ENCODE measurements at regions not wholly inside any gene's neighbourhood (a gene's known extent, or its start where the extent isn't known, plus 50 kb on each side); places are given as distances from the start of the nearest gene placed in this dataset.

DNA sequence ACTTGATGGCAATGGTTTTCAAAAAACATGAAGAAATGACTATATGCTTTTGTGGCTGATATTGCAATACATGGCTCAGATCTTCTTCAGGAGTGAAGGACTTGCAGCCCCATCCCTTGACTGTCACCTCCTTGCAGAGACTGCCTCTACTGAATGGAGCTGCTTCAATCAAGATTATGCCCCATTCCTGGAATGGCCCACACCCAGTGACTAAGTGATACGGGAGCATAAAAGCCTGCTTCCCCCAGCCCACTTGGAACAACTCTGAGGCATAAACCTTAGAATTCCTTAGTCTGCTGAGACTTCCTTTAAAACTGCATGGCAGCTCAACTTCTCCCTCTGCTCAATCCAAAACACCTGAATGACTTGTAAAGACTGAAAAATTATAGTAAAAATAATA is 957.1 kb downstream of the SORCS3 start:
- intact Hi-C loops (cut with micrococcal nuclease; ENCODE audit: unreplicated experiment): no loop called here
- Histone ChIP-seq H3K4me3 (ENCODE audit: low read depth, low read length) (no peak overlapping the region), H3K36me3 (ENCODE audit: control insufficient read depth, insufficient read depth, low read length) (no peaks in the 10 kb centered on the region), H3K4me1 (no peaks in the 10 kb centered on the region), H3K9me3 (no peaks in the 10 kb centered on the region), H3K27me3 (replicated peaks; ENCODE audit: control insufficient read depth, insufficient read depth, low read length) (no peaks in the 10 kb centered on the region)
- no peaks in the 10 kb centered on the region for H3K4me1 Mint-ChIP-seq (ENCODE audit: low read depth, unreplicated experiment)
- no peak overlapping the region for H3K27ac Mint-ChIP-seq (ENCODE audit: unreplicated experiment)
- no peak overlapping the region for H3K4me3 Mint-ChIP-seq (ENCODE audit: unreplicated experiment)
- no peak for DNase-seq
- no peaks in the 10 kb centered on the region for H3K36me3 Mint-ChIP-seq (ENCODE audit: insufficient read depth, unreplicated experiment)
- TF ChIP-seq, protein P1, sequence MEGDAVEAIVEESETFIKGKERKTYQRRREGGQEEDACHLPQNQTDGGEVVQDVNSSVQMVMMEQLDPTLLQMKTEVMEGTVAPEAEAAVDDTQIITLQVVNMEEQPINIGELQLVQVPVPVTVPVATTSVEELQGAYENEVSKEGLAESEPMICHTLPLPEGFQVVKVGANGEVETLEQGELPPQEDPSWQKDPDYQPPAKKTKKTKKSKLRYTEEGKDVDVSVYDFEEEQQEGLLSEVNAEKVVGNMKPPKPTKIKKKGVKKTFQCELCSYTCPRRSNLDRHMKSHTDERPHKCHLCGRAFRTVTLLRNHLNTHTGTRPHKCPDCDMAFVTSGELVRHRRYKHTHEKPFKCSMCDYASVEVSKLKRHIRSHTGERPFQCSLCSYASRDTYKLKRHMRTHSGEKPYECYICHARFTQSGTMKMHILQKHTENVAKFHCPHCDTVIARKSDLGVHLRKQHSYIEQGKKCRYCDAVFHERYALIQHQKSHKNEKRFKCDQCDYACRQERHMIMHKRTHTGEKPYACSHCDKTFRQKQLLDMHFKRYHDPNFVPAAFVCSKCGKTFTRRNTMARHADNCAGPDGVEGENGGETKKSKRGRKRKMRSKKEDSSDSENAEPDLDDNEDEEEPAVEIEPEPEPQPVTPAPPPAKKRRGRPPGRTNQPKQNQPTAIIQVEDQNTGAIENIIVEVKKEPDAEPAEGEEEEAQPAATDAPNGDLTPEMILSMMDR (IDR thresholded peaks at IDR 0.05; ENCODE audit: insufficient read depth in 1 of 2, low read depth in 1 of 2, low read length in 1 of 2, severe bottlenecking in 1 of 2, unreplicated experiment in 1 of 2): no peak
- H3K9me3 Mint-ChIP-seq (ENCODE audit: unreplicated experiment): peaks cover 9% of the 10 kb centered on the region
- ChIA-PET POLR2A (no interaction called here), CTCF (no interaction called here)
- no TSS peak for BruUV-seq (replicated peaks)
- peaks cover 3% of the 10 kb centered on the region for H3K27me3 Mint-ChIP-seq (ENCODE audit: insufficient read depth, unreplicated experiment)

DNA sequence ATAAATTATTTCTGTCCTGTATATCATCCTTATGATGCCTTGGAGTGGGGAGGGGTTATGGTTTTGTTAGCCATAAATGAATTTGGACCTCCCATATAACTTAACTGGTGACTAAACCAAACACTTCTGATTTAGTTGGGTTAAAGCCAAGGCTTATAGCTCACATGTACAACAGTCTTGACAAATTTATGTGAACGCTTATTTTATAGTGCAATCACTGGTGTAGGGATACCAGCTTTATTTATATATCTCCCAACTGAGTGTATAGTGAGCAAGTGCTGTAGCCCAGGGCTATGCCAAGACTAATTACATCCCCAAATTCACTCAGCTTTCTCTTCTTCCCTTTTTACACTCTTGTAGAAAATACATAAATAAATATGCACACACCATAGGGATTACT is 956.2 kb downstream of the SORCS3 start:
- H3K27me3 ChIP-seq (replicated peaks; ENCODE audit: control insufficient read depth, insufficient read depth, low read length): no peaks in the 10 kb centered on the region
- Mint-ChIP-seq H3K4me1 (ENCODE audit: low read depth, unreplicated experiment) (no peaks in the 10 kb centered on the region), H3K4me3 (ENCODE audit: unreplicated experiment) (no peak overlapping the region), H3K36me3 (ENCODE audit: insufficient read depth, unreplicated experiment) (no peaks in the 10 kb centered on the region), H3K9me3 (ENCODE audit: unreplicated experiment) (peaks cover under 1% of the 10 kb centered on the region), H3K27ac (ENCODE audit: unreplicated experiment) (no peak overlapping the region), H3K27me3 (ENCODE audit: insufficient read depth, unreplicated experiment) (no peaks in the 10 kb centered on the region)
- H3K4me3 ChIP-seq (ENCODE audit: low read depth, low read length): no peak overlapping the region
- no peaks in the 10 kb centered on the region for H3K9me3 ChIP-seq
- CTCF ChIA-PET: no interaction called here
- H3K36me3 ChIP-seq (ENCODE audit: control insufficient read depth, insufficient read depth, low read length): no peaks in the 10 kb centered on the region
- no peaks in the 10 kb centered on the region for H3K4me1 ChIP-seq
- DNase-seq: no peak
- TF ChIP-seq, protein P1 (IDR thresholded peaks at IDR 0.05; ENCODE audit: insufficient read depth in 1 of 2, low read depth in 1 of 2, low read length in 1 of 2, severe bottlenecking in 1 of 2, unreplicated experiment in 1 of 2): no peak
- intact Hi-C loops (cut with micrococcal nuclease; ENCODE audit: unreplicated experiment): no loop called here
- no TSS peak for BruUV-seq (replicated peaks)
- POLR2A ChIA-PET: no interaction called here

DNA sequence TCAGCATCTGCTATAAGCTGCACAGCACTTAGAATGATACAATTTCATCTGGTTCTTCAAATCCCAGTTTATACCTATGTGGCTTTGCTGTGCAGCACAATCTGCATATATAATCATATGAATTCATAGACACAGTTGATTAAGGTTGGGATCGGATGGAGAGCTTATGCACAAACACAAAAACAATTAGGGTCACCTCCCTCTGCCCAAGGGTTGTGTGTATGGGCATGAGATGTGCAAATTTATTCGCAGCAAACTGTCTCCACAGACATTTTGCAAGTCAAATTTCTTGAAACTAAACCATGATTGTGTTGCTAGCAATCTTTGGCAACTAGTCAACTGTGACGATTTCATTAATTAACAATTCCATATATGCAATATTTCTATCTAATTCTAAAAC is 955.7 kb downstream of the SORCS3 start:
- H3K4me3 Mint-ChIP-seq (ENCODE audit: unreplicated experiment): no peak overlapping the region
- intact Hi-C loops (cut with micrococcal nuclease; ENCODE audit: unreplicated experiment): no loop called here
- POLR2A ChIA-PET: no interaction called here

More for the DNA sequence above, 955.7 kb downstream of the SORCS3 start:
- Mint-ChIP-seq H3K27me3 (ENCODE audit: insufficient read depth, unreplicated experiment) (no peaks in the 10 kb centered on the region), H3K36me3 (ENCODE audit: insufficient read depth, unreplicated experiment) (no peaks in the 10 kb centered on the region), H3K9me3 (ENCODE audit: unreplicated experiment) (no peaks in the 10 kb centered on the region), H3K4me1 (ENCODE audit: low read depth, unreplicated experiment) (no peaks in the 10 kb centered on the region), H3K27ac (ENCODE audit: unreplicated experiment) (no peak overlapping the region)
- BruUV-seq (replicated peaks): no TSS peak
- H3K36me3 ChIP-seq (ENCODE audit: control insufficient read depth, insufficient read depth, low read length): no peaks in the 10 kb centered on the region
- CTCF ChIA-PET: no interaction called here
- DNase-seq: no peak
- no peaks in the 10 kb centered on the region for H3K9me3 ChIP-seq
- H3K4me3 ChIP-seq (ENCODE audit: low read depth, low read length): no peak overlapping the region
- H3K4me1 ChIP-seq: no peaks in the 10 kb centered on the region
- TF ChIP-seq, protein P1 (IDR thresholded peaks at IDR 0.05; ENCODE audit: insufficient read depth in 1 of 2, low read depth in 1 of 2, low read length in 1 of 2, severe bottlenecking in 1 of 2, unreplicated experiment in 1 of 2): no peak
- no peaks in the 10 kb centered on the region for H3K27me3 ChIP-seq (replicated peaks; ENCODE audit: control insufficient read depth, insufficient read depth, low read length)

Data from Caco-2 (cell line).